Stomach (tissue), 8 donors: ENCODE measurements at regions not wholly inside any gene's neighbourhood (a gene's known extent, or its start where the extent isn't known, plus 50 kb on each side); places are given as distances from the start of the nearest gene placed in this dataset.

Source experiments
- DNase-seq, 2 donors: peaks; one replicate each; pipeline versions ENCODE4 v3.0.0 to v3.0.0-alpha.2; 2013 to 2019
- H3K27ac ChIP-seq, 5 donors: fragments of 200-600 bp in 4 of 5; sonication (generic) in 4 of 5; one replicate each; pipeline ENCODE4 v1.5.1; 2013 to 2019; ENCODE audit warnings: mild to moderate bottlenecking in 1 of 5, moderate library complexity in 1 of 5
- H3K27me3 ChIP-seq, 3 donors: fragments of 200-600 bp; sonication (generic); one replicate each; pipeline ENCODE4 v1.5.1; 2017 to 2019; ENCODE audit warnings: mixed run types in 1 of 3
- H3K36me3 ChIP-seq, 4 donors: fragments of 200-600 bp; sonication (generic); 1 replicate in 3 of 4; 2 replicates in 1 of 4; pipeline ENCODE4 v1.5.1; 2016 to 2019
- H3K4me1 ChIP-seq, 4 donors: fragments of 200-600 bp; sonication (generic); one replicate each; pipeline ENCODE4 v1.5.1; 2016 to 2019
- H3K4me3 ChIP-seq, 4 donors: fragments of 200-600 bp; sonication (generic) in 3 of 4; one replicate each; pipeline ENCODE4 v1.5.1; 2016 to 2019; ENCODE audit warnings: mild to moderate bottlenecking in 1 of 4
- H3K9me3 ChIP-seq, 4 donors: fragments of 200-600 bp; sonication (generic); one replicate each; pipeline ENCODE4 v1.5.1; 2016 to 2019
- CTCF ChIP-seq, 7 experiments: fragments of 450-650 bp in 4 of 7; fragments of 200-600 bp in 3 of 7; sonication (generic) in 3 of 7; IDR thresholded peaks; one replicate each; pipeline ENCODE4 v1.5.1; 2016 to 2019; ENCODE audit warnings: antibody characterized with exemption in 7 of 7, control low read depth in 2 of 7, mild to moderate bottlenecking in 1 of 7
- EP300 ChIP-seq: sonication (generic); formaldehyde crosslinking; IDR thresholded peaks from one replicate; pipeline ENCODE4 v1.6.1; 2017; ENCODE audit warnings: antibody characterized with exemption
- POLR2A ChIP-seq, 4 donors: fragments of 450-650 bp; IDR thresholded peaks; one replicate each; pipeline ENCODE4 v1.6.1; 2016; ENCODE audit warnings: antibody characterized with exemption in 4 of 4, control low read depth in 2 of 4, mild to moderate bottlenecking in 1 of 4, moderate library complexity in 1 of 4
- POLR2AphosphoS5 ChIP-seq, 3 donors: sonication (generic); formaldehyde crosslinking; IDR thresholded peaks; one replicate each; pipeline ENCODE4 v1.6.1; 2016; ENCODE audit warnings: antibody characterized with exemption in 3 of 3
- WGBS, 5 donors: extraction: QIAGEN DNeasy Blood & Tissue Kit in 3 of 5; methylation state at CpG; one replicate each; pipeline versions ENCODE4 v1.1.5 to v1.1.7; 2013 to 2018; 5-methylcytosine and 5-hydroxymethylcytosine counted together
- intact Hi-C: fragments of 100-400 bp; cut with DNase I; formaldehyde crosslinking; loops from one replicate; pipeline ENCODE4 v1.15.1; 2023; ENCODE audit warnings: low total_unique reads
- donor health status: healthy with polysubstance abuse.
- donor health status: Bipolar disorder and iron deficiency.
- donor health status: healthy.

- H3K4me1 ChIP-seq, result no peaks in the 10 kb centered on the region
- no peak overlapping the region for H3K4me3 ChIP-seq
- no peak overlapping the region for H3K27ac ChIP-seq
- H3K27me3 ChIP-seq, result no peaks in the 10 kb centered on the region
- no peak for DNase-seq
- TF ChIP-seq POLR2AphosphoS5 (IDR thresholded peaks at IDR 0.05), result no peak
- TF ChIP-seq CTCF (IDR thresholded peaks at IDR 0.05), result no peak
- no peak for TF ChIP-seq POLR2A (IDR thresholded peaks at IDR 0.05)
- no peak for TF ChIP-seq EP300
- no peaks in the 10 kb centered on the region for H3K36me3 ChIP-seq
- 90 to 98% (median 95%) methylated on average over 3 of the region's 3 CpGs for WGBS, 5 donors
- intact Hi-C loops, result no loop called here
- H3K9me3 ChIP-seq, result no peaks in the 10 kb centered on the region
Measured at GRCh38 chr5:133698259-133698554, 85.9 kb upstream of the FSTL4 start.

- 72 to 81% (median 76%) methylated on average over 8 of the region's 8 CpGs for WGBS, 5 donors
- TF ChIP-seq POLR2A (IDR thresholded peaks at IDR 0.05) (no peak), POLR2AphosphoS5 (IDR thresholded peaks at IDR 0.05) (no peak), CTCF (IDR thresholded peaks at IDR 0.05) (no peak), EP300 (no peak)
- no peaks in the 10 kb centered on the region for H3K4me1 ChIP-seq
- no peaks in the 10 kb centered on the region for H3K36me3 ChIP-seq
- intact Hi-C loops, result no loop called here
- H3K27me3 ChIP-seq, result no peaks in the 10 kb centered on the region
- no peaks in the 10 kb centered on the region for H3K9me3 ChIP-seq
- no peak overlapping the region for H3K4me3 ChIP-seq
- DNase-seq, result peak in 1 of 2 donors; percentile 14
- H3K27ac ChIP-seq, result no peak overlapping the region
Measured at GRCh38 chr5:133697536-133698258, 85.4 kb upstream of the FSTL4 start.

- Histone ChIP-seq H3K36me3 (no peaks in the 10 kb centered on the region), H3K4me3 (no peak overlapping the region), H3K27me3 (peaks cover 0 to 5% (median 0%) of the 10 kb centered on the region in 3 donors), H3K27ac (no peak overlapping the region), H3K9me3 (no peaks in the 10 kb centered on the region), H3K4me1 (no peaks in the 10 kb centered on the region)
- no peak for DNase-seq
- intact Hi-C loops, result no loop called here
- WGBS, 5 donors, result 92 to 94% (median 93%) methylated on average over 8 to 10 of the region's 10 CpGs
- TF ChIP-seq CTCF (IDR thresholded peaks at IDR 0.05) (no peak), POLR2AphosphoS5 (IDR thresholded peaks at IDR 0.05) (no peak), POLR2A (IDR thresholded peaks at IDR 0.05) (no peak), EP300 (no peak)
Measured at GRCh38 chr5:133696782-133697507, 84.6 kb upstream of the FSTL4 start.

- Histone ChIP-seq H3K9me3 (no peaks in the 10 kb centered on the region), H3K4me1 (no peaks in the 10 kb centered on the region), H3K27me3 (peaks cover 0 to 14% (median 0%) of the 10 kb centered on the region in 3 donors), H3K27ac (no peak overlapping the region), H3K36me3 (no peaks in the 10 kb centered on the region), H3K4me3 (no peak overlapping the region)
- no peak for TF ChIP-seq POLR2A (IDR thresholded peaks at IDR 0.05)
- no peak for TF ChIP-seq EP300
- TF ChIP-seq CTCF (IDR thresholded peaks at IDR 0.05), result no peak
- TF ChIP-seq POLR2AphosphoS5 (IDR thresholded peaks at IDR 0.05), result no peak
- WGBS, 5 donors, result 81 to 87% (median 86%) methylated on average over 10 of the region's 10 CpGs
- intact Hi-C loops, result no loop called here
- no peak for DNase-seq
Measured at GRCh38 chr5:133696006-133696584, 83.8 kb upstream of the FSTL4 start.
